H1 (cell line): ENCODE measurements at regions not wholly inside any gene's neighbourhood (a gene's known extent, or its start where the extent isn't known, plus 50 kb on each side); places are given as distances from the start of the nearest gene placed in this dataset.

Experiments
- CTCF ChIA-PET: fragments of 300-600 bp; sonication (Branson Sonifier 250); formaldehyde crosslinking; loops from one replicate; lab custom pipeline; 2021; ENCODE audit not compliant: partially characterized antibody; lab: Charles Lee
- POLR2A ChIA-PET: fragments of 300-600 bp; sonication (Branson Sonifier 250); formaldehyde crosslinking; loops from one replicate; lab custom pipeline; 2021; ENCODE audit warnings: inconsistent platforms; ENCODE audit not compliant: partially characterized antibody; lab: Charles Lee
- DNase-seq, 2 experiments: peaks; one replicate each; pipeline versions ENCODE4 v3.0.0 to v3.0.0-alpha.2; 2010 to 2022; ENCODE audit warnings: low spot score in 2 of 2, low read depth in 1 of 2, mixed read lengths in 1 of 2
- FAIRE-seq: peaks from 2 replicates; lab custom pipeline; 2011; peaks lifted over from hg19 to GRCh38; lab: Jason Lieb, UNC
- H2AFZ ChIP-seq: 2 replicates; pipeline ENCODE4 v1.8.1; 2012; ENCODE audit warnings: low read length, inconsistent platforms
- H2AK5ac ChIP-seq: 2 replicates; pipeline ENCODE4 v1.6.1; 2013; ENCODE audit warnings: low read depth, low read length
- H2BK120ac ChIP-seq: replicated peaks from 2 replicates; pipeline ENCODE3; 2013; ENCODE audit warnings: low read depth, low read length, inconsistent platforms
- H2BK12ac ChIP-seq: 2 replicates; pipeline ENCODE4 v1.6.1; 2013; ENCODE audit warnings: low read depth, low read length
- H2BK15ac ChIP-seq: 2 replicates; pipeline ENCODE4 v1.6.1; 2013; ENCODE audit warnings: low read length
- H2BK20ac ChIP-seq: 2 replicates; pipeline ENCODE4 v1.6.1; 2013; ENCODE audit warnings: low read length
- H2BK5ac ChIP-seq: 2 replicates; pipeline ENCODE4 v1.6.1; 2013; ENCODE audit warnings: low read depth, low read length
- H3K14ac ChIP-seq: 2 replicates; pipeline ENCODE4 v1.6.1; 2013; ENCODE audit warnings: inconsistent platforms; ENCODE audit not compliant: insufficient read length
- H3K18ac ChIP-seq: 2 replicates; pipeline ENCODE4 v1.6.1; 2013; ENCODE audit warnings: low read length; ENCODE audit errors: extremely low read depth
- H3K23ac ChIP-seq: 2 replicates; pipeline ENCODE4 v1.6.1; 2013; ENCODE audit warnings: inconsistent platforms; ENCODE audit not compliant: insufficient read length
- H3K23me2 ChIP-seq: 2 replicates; pipeline ENCODE4 v1.6.1; 2013; ENCODE audit warnings: low read depth, low read length
- H3K27ac ChIP-seq: 2 replicates; pipeline ENCODE4 v1.6.1; 2011; ENCODE audit warnings: low read depth, low read length, inconsistent platforms
- H3K27me3 ChIP-seq, 4 experiments: replicated peaks in 1 of 4; 1 replicate in 1 of 4; 2 replicates in 3 of 4; pipeline versions ENCODE4 v1.6.1 to v1.8.1; 2011 to 2013; ENCODE audit warnings: low read length in 3 of 4, mild to moderate bottlenecking in 3 of 4, inconsistent platforms in 2 of 4, mixed read lengths in 2 of 4, moderate library complexity in 1 of 4; ENCODE audit not compliant: control insufficient read depth in 3 of 4, insufficient read depth in 3 of 4; ENCODE audit errors: extremely low read depth in 1 of 4
- H3K36me3 ChIP-seq, 4 experiments: 2 replicates each; pipeline versions ENCODE4 v1.6.1 to v1.8.1; 2011 to 2013; ENCODE audit warnings: mild to moderate bottlenecking in 4 of 4, low read length in 3 of 4, moderate library complexity in 2 of 4, control low read depth in 1 of 4, inconsistent platforms in 1 of 4; ENCODE audit not compliant: insufficient read depth in 4 of 4, control insufficient read depth in 2 of 4
- H3K4ac ChIP-seq: replicated peaks from 2 replicates; pipeline ENCODE3; 2013; ENCODE audit warnings: low read length, low read depth, mixed read lengths, inconsistent platforms; ENCODE audit not compliant: insufficient read length
- H3K4me1 ChIP-seq, 4 experiments: replicated peaks in 1 of 4; 1 replicate in 1 of 4; 2 replicates in 3 of 4; pipeline versions ENCODE4 v1.6.1 to v1.8.1; 2011 to 2013; ENCODE audit warnings: low read length in 3 of 4, inconsistent platforms in 2 of 4, mixed read lengths in 1 of 4; ENCODE audit not compliant: insufficient read depth in 4 of 4, control insufficient read depth in 3 of 4
- H3K4me2 ChIP-seq, 2 experiments: 2 replicates each; pipeline versions ENCODE4 v1.6.1 to v1.8.1; 2011 to 2013; ENCODE audit warnings: low read depth in 2 of 2, low read length in 2 of 2, control low read depth in 1 of 2, inconsistent platforms in 1 of 2, mild to moderate bottlenecking in 1 of 2; ENCODE audit not compliant: insufficient read depth in 1 of 2
- H3K4me3 ChIP-seq, 4 experiments: fragments of 200-600, 300-600 bp in 1 of 4; sonication (generic), shearing (Covaris generic), sonication (Bioruptor Twin) in 1 of 4; 2 replicates each; pipeline versions ENCODE4 v1.5.1 to v1.8.1; 2011 to 2016; ENCODE audit warnings: low read length in 4 of 4, low read depth in 3 of 4, control low read depth in 2 of 4, inconsistent platforms in 2 of 4, mild to moderate bottlenecking in 2 of 4, mixed read lengths in 1 of 4, moderate library complexity in 1 of 4; ENCODE audit not compliant: insufficient read depth in 2 of 4; ENCODE audit errors: extremely low read depth in 1 of 4
- H3K56ac ChIP-seq: replicated peaks from 2 replicates; pipeline ENCODE3; 2013; ENCODE audit warnings: low read depth, mild to moderate bottlenecking, mixed read lengths, low read length, inconsistent platforms; ENCODE audit not compliant: insufficient read length
- H3K79me1 ChIP-seq: 2 replicates; pipeline ENCODE4 v1.6.1; 2013; ENCODE audit warnings: low read depth, low read length, control low read depth
- H3K79me2 ChIP-seq, 2 experiments: 2 replicates each; pipeline versions ENCODE4 v1.6.1 to v1.8.1; 2012 to 2013; ENCODE audit warnings: low read length in 2 of 2, mild to moderate bottlenecking in 2 of 2, inconsistent platforms in 1 of 2; ENCODE audit not compliant: insufficient read depth in 2 of 2, control insufficient read depth in 1 of 2
- H3K9ac ChIP-seq, 4 experiments: replicated peaks in 1 of 4; 1 replicate in 1 of 4; 2 replicates in 3 of 4; pipeline versions ENCODE4 v1.6.1 to v1.8.1; 2011 to 2013; ENCODE audit warnings: low read depth in 3 of 4, low read length in 3 of 4, control low read depth in 2 of 4, mild to moderate bottlenecking in 2 of 4, moderate library complexity in 2 of 4, inconsistent platforms in 1 of 4; ENCODE audit errors: extremely low read depth in 1 of 4
- H3K9me3 ChIP-seq, 2 experiments: 2 replicates each; pipeline versions ENCODE4 v1.6.1 to v1.8.1; 2012 to 2013; ENCODE audit warnings: mild to moderate bottlenecking in 2 of 2, moderate library complexity in 2 of 2, control low read depth in 1 of 2, inconsistent platforms in 1 of 2, low read depth in 1 of 2, low read length in 1 of 2, mixed read lengths in 1 of 2; ENCODE audit not compliant: insufficient read depth in 2 of 2
- H4K20me1 ChIP-seq, 2 experiments: replicated peaks in 1 of 2; 2 replicates each; pipeline versions ENCODE3 to v1.8.1; 2011 to 2013; ENCODE audit warnings: inconsistent platforms in 2 of 2, low read length in 2 of 2, mild to moderate bottlenecking in 1 of 2; ENCODE audit not compliant: insufficient read depth in 2 of 2, control insufficient read depth in 1 of 2
- H4K5ac ChIP-seq: 2 replicates; pipeline ENCODE4 v1.6.1; 2013; ENCODE audit warnings: low read length, low read depth, mixed read lengths, inconsistent platforms; ENCODE audit not compliant: insufficient read length
- H4K8ac ChIP-seq: 2 replicates; pipeline ENCODE4 v1.8.0; 2013; ENCODE audit warnings: mild to moderate bottlenecking, moderate library complexity, low read length, inconsistent platforms; ENCODE audit not compliant: insufficient read depth; ENCODE audit errors: extremely low read depth
- H4K91ac ChIP-seq: replicated peaks from 2 replicates; pipeline ENCODE3; 2013; ENCODE audit warnings: low read length, mixed read lengths, inconsistent platforms; ENCODE audit not compliant: insufficient read length
- BACH1 ChIP-seq: IDR thresholded peaks from 2 replicates; pipeline ENCODE4 v1.6.1; 2012; ENCODE audit warnings: low read length, improper control_type of control experiment
- CEBPB ChIP-seq: IDR thresholded peaks from 2 replicates; pipeline ENCODE4 v1.6.1; 2012; ENCODE audit warnings: low read depth, low read length
- CHD1 ChIP-seq: IDR thresholded peaks from 2 replicates; pipeline ENCODE4 v1.6.1; 2012; ENCODE audit warnings: low read depth, low read length, improper control_type of control experiment
- CTCF ChIP-seq, 3 experiments: IDR thresholded peaks; 1 replicate in 2 of 3; 2 replicates in 1 of 3; pipeline versions ENCODE4 v1.5.1 to v1.6.1; 2011; ENCODE audit warnings: low read length in 3 of 3, mild to moderate bottlenecking in 3 of 3, inconsistent platforms in 2 of 3, low read depth in 1 of 3, moderate library complexity in 1 of 3; ENCODE audit not compliant: insufficient read depth in 1 of 3; ENCODE audit errors: control extremely low read depth in 1 of 3
- EGR1 ChIP-seq: IDR thresholded peaks from 2 replicates; pipeline ENCODE4 v1.6.1; 2011; ENCODE audit warnings: low read depth, low read length, borderline replicate concordance
- EZH2 ChIP-seq: fragments of 200-600 bp; sonication (generic); IDR thresholded peaks from 2 replicates; pipeline ENCODE4 v1.7.1; 2012; ENCODE audit warnings: low read depth, mild to moderate bottlenecking, moderate library complexity, low read length, inconsistent platforms; ENCODE audit not compliant: severe bottlenecking
- HDAC2 ChIP-seq, 2 experiments: fragments of 300-600 bp in 1 of 2; sonication (generic) in 1 of 2; IDR thresholded peaks; 2 replicates each; pipeline ENCODE4 v1.6.1; 2011 to 2012; ENCODE audit warnings: low read depth in 2 of 2, low read length in 2 of 2, mild to moderate bottlenecking in 2 of 2, moderate library complexity in 2 of 2, borderline replicate concordance in 1 of 2, inconsistent platforms in 1 of 2
- NRF1 ChIP-seq: IDR thresholded peaks from 2 replicates; pipeline ENCODE4 v1.6.1; 2011; ENCODE audit warnings: mild to moderate bottlenecking, low read depth, low read length, improper control_type of control experiment
- POLR2A ChIP-seq, 2 experiments: IDR thresholded peaks; 1 replicate in 1 of 2; 2 replicates in 1 of 2; pipeline ENCODE4 v1.6.1; 2011; ENCODE audit warnings: low read depth in 2 of 2, low read length in 2 of 2, mild to moderate bottlenecking in 2 of 2; ENCODE audit errors: control extremely low read depth in 1 of 2
- POLR2AphosphoS5 ChIP-seq: IDR thresholded peaks from 2 replicates; pipeline ENCODE4 v1.6.1; 2011; ENCODE audit warnings: low read depth, low read length
- SP4 ChIP-seq: IDR thresholded peaks from 2 replicates; pipeline ENCODE4 v1.6.1; 2012; ENCODE audit warnings: low read length, inconsistent platforms
- SUZ12 ChIP-seq: fragments of 200-600 bp; sonication (generic); IDR thresholded peaks from 2 replicates; pipeline ENCODE4 v1.6.1; 2012; ENCODE audit warnings: mild to moderate bottlenecking, inconsistent platforms, low read length, moderate library complexity, mixed read lengths
- TBP ChIP-seq: IDR thresholded peaks from 2 replicates; pipeline ENCODE4 v1.6.1; 2011; ENCODE audit warnings: low read depth, low read length, improper control_type of control experiment
- TCF12 ChIP-seq: IDR thresholded peaks from 2 replicates; pipeline ENCODE4 v1.6.1; 2011; ENCODE audit warnings: low read depth, mild to moderate bottlenecking, low read length
- TEAD4 ChIP-seq: IDR thresholded peaks from 2 replicates; pipeline ENCODE4 v1.6.1; 2012; ENCODE audit warnings: low read depth, low read length, inconsistent platforms, mixed read lengths
- YY1 ChIP-seq: IDR thresholded peaks from 2 replicates; pipeline ENCODE4 v1.6.1; 2011; ENCODE audit warnings: low read depth, mild to moderate bottlenecking, low read length

- H4K5ac ChIP-seq = no peak overlapping the region
- H3K18ac ChIP-seq = no peak overlapping the region
- no peaks in the 10 kb centered on the region for H3K4me1 ChIP-seq
- no peak overlapping the region for H3K4me3 ChIP-seq
- no peak overlapping the region for H3K4me2 ChIP-seq
- POLR2A ChIA-PET = no interaction called here
- H3K36me3 ChIP-seq = no peaks in the 10 kb centered on the region
- no peak overlapping the region for H2AK5ac ChIP-seq
- 0 out of 4 replicates have a peak, but pooled peaks cover 0 to 4% of the 10 kb centered on the region in 2 experiments for H3K9me3 ChIP-seq
- no peak overlapping the region for H3K56ac ChIP-seq
- H4K20me1 ChIP-seq = no peaks in the 10 kb centered on the region
- H2BK120ac ChIP-seq = no peak overlapping the region
- H3K27me3 ChIP-seq = no peaks in the 10 kb centered on the region
- H3K4ac ChIP-seq = no peak overlapping the region
- no peak overlapping the region for H2BK15ac ChIP-seq
- H2AFZ ChIP-seq = no peak overlapping the region
- no peak overlapping the region for H3K9ac ChIP-seq
- no peak overlapping the region for H3K14ac ChIP-seq
- no peak for DNase-seq
- no peaks in the 10 kb centered on the region for H3K23me2 ChIP-seq
- no peaks in the 10 kb centered on the region for H3K79me2 ChIP-seq
- H4K8ac ChIP-seq = no peak overlapping the region
- H3K27ac ChIP-seq = no peak overlapping the region
- H4K91ac ChIP-seq = no peak overlapping the region
- CTCF ChIA-PET = no interaction called here
- no peak for FAIRE-seq
- no peak overlapping the region for H2BK5ac ChIP-seq
- H3K79me1 ChIP-seq = no peaks in the 10 kb centered on the region
- no peak overlapping the region for H3K23ac ChIP-seq
- no peak overlapping the region for H2BK12ac ChIP-seq
- no peak overlapping the region for H2BK20ac ChIP-seq
- no peak for TF ChIP-seq CTCF (IDR thresholded peaks at IDR 0.05; ENCODE audit: control extremely low read depth in 1 of 3, insufficient read depth in 1 of 3, low read depth in 1 of 3, low read length in 3 of 3)
- no peak for TF ChIP-seq CHD1
- no peak for TF ChIP-seq POLR2AphosphoS5
- no peak for TF ChIP-seq TEAD4
- TF ChIP-seq TBP = no peak
- no peak for TF ChIP-seq TCF12
- TF ChIP-seq CEBPB = no peak
- TF ChIP-seq YY1 = no peak
- no peak for TF ChIP-seq SP4
- TF ChIP-seq EZH2 = no peak
- TF ChIP-seq NRF1 = no peak
- TF ChIP-seq SUZ12 = no peak
- no peak for TF ChIP-seq POLR2A (IDR thresholded peaks at IDR 0.05; ENCODE audit: control extremely low read depth in 1 of 2, low read depth in 2 of 2, low read length in 2 of 2)
- no peak for TF ChIP-seq BACH1
- no peak for TF ChIP-seq HDAC2 (IDR thresholded peaks at IDR 0.05; ENCODE audit: borderline replicate concordance in 1 of 2, low read depth in 2 of 2, low read length in 2 of 2)
- no peak for TF ChIP-seq EGR1
These were observed 317.4 kb downstream of the NNT start for GRCh38 chr5:43920422-43920821.
